T-helper 17 cell (primary cell): ENCODE measurements at regions not wholly inside any gene's neighbourhood (a gene's known extent, or its start where the extent isn't known, plus 50 kb on each side); places are given as distances from the start of the nearest gene placed in this dataset.
"Not testable (repeated sequence)": the region's sequence is repeated elsewhere in the genome, so short reads cannot be mapped to it uniquely, and the experiment has no call there.

Experiments used
- ATAC-seq: fragments of 150-1000 bp; cut with Tn5 transposase; 2 replicates; pipeline ENCODE4 v1.10.0; 2021; ENCODE audit warnings: mild to moderate bottlenecking, moderate library complexity
- DNase-seq, 3 donors: peaks; one replicate each; pipeline versions ENCODE4 v3.0.0 to v3.0.0-alpha.2; 2020 to 2021
- H3K9me3 ChIP-seq: one replicate; pipeline ENCODE4 v1.7.0; 2013; ENCODE audit warnings: low read length, mild to moderate bottlenecking; ENCODE audit not compliant: control insufficient read depth, poor library complexity, severe bottlenecking
- H3K27ac Mint-ChIP-seq: one replicate; pipeline ENCODE4 v1.8.0; 2022; ENCODE audit warnings: mild to moderate bottlenecking, moderate library complexity, mixed read lengths
- H3K27me3 Mint-ChIP-seq: one replicate; pipeline ENCODE4 v1.8.0; 2022; ENCODE audit warnings: mixed read lengths
- H3K36me3 Mint-ChIP-seq: one replicate; pipeline ENCODE4 v1.8.0; 2022; ENCODE audit warnings: low read depth, mixed read lengths
- H3K4me1 Mint-ChIP-seq: one replicate; pipeline ENCODE4 v1.8.0; 2022; ENCODE audit warnings: mild to moderate bottlenecking, mixed read lengths
- H3K4me3 Mint-ChIP-seq: one replicate; pipeline ENCODE4 v1.8.0; 2022; ENCODE audit warnings: mild to moderate bottlenecking, moderate library complexity, mixed read lengths

- not testable (repeated sequence) for H3K9me3 ChIP-seq, H3K4me1 Mint-ChIP-seq, H3K27ac Mint-ChIP-seq, H3K27me3 Mint-ChIP-seq, H3K4me3 Mint-ChIP-seq, DNase-seq, H3K36me3 Mint-ChIP-seq, ATAC-seq
These were observed 59.2 kb upstream of the CCDC180 start for GRCh38 chr9:97248252-97248651.

GRCh38 chr9:97243606-97244005 lies 63.9 kb upstream of the CCDC180 start:
- Mint-ChIP-seq H3K36me3 (no peaks in the 10 kb centered on the region), H3K27ac (no peak overlapping the region), H3K4me3 (no peak overlapping the region), H3K4me1 (peaks cover 24% of the 10 kb centered on the region), H3K27me3 (no peaks in the 10 kb centered on the region)
- ATAC-seq (no peak), DNase-seq (no peak)
- H3K9me3 ChIP-seq: no peaks in the 10 kb centered on the region

GRCh38 chr9:97241430-97241829 lies 66.0 kb upstream of the CCDC180 start:
- H3K36me3 Mint-ChIP-seq, ATAC-seq, H3K4me3 Mint-ChIP-seq, H3K9me3 ChIP-seq, DNase-seq, H3K27me3 Mint-ChIP-seq, H3K27ac Mint-ChIP-seq: not testable (repeated sequence)
- H3K4me1 Mint-ChIP-seq: peaks cover 35% of the 10 kb centered on the region

GRCh38 chr9:97237951-97238889 lies 69.2 kb upstream of the CCDC180 start:
- ATAC-seq: peak; percentile 94
- no peaks in the 10 kb centered on the region for H3K27me3 Mint-ChIP-seq

GRCh38 chr9:97237311-97237786 lies 70.1 kb upstream of the CCDC180 start:
- peak overlapping the region; percentile 96 for H3K4me3 Mint-ChIP-seq
- H3K36me3 Mint-ChIP-seq: no peaks in the 10 kb centered on the region
- H3K4me1 Mint-ChIP-seq: peaks cover 22% of the 10 kb centered on the region
- H3K27ac Mint-ChIP-seq: peak overlapping the region; percentile 94
- H3K27me3 Mint-ChIP-seq: no peaks in the 10 kb centered on the region
- H3K9me3 ChIP-seq: no peaks in the 10 kb centered on the region
- ATAC-seq (no peak), DNase-seq (no peak)

More at GRCh38 chr9:97237951-97238889, 69.2 kb upstream of the CCDC180 start:
- peak; percentile 44 to 61 (median 53) for DNase-seq
- Mint-ChIP-seq H3K27ac (peak overlapping the region; percentile 94), H3K4me1 (peaks cover 27% of the 10 kb centered on the region), H3K4me3 (peak overlapping the region; percentile 96), H3K36me3 (no peaks in the 10 kb centered on the region)
- H3K9me3 ChIP-seq: no peaks in the 10 kb centered on the region

- not testable (repeated sequence) for H3K27me3 Mint-ChIP-seq, ATAC-seq, H3K9me3 ChIP-seq, H3K4me1 Mint-ChIP-seq, DNase-seq, H3K4me3 Mint-ChIP-seq, H3K36me3 Mint-ChIP-seq, H3K27ac Mint-ChIP-seq
These were observed 74.5 kb upstream of the CCDC180 start for GRCh38 chr9:97233009-97233400.

- not testable (repeated sequence) for H3K4me1 Mint-ChIP-seq, DNase-seq, ATAC-seq, H3K36me3 Mint-ChIP-seq, H3K4me3 Mint-ChIP-seq, H3K9me3 ChIP-seq, H3K27me3 Mint-ChIP-seq, H3K27ac Mint-ChIP-seq
These were observed 75.1 kb upstream of the CCDC180 start for GRCh38 chr9:97232060-97233008.

GRCh38 chr9:97222393-97222792 lies 85.1 kb upstream of the CCDC180 start:
- not testable (repeated sequence) for ATAC-seq, H3K9me3 ChIP-seq, H3K4me1 Mint-ChIP-seq, DNase-seq, H3K27ac Mint-ChIP-seq, H3K36me3 Mint-ChIP-seq
- peak overlapping the region; percentile 47 for H3K4me3 Mint-ChIP-seq
- peaks cover 45% of the 10 kb centered on the region for H3K27me3 Mint-ChIP-seq

- Mint-ChIP-seq H3K27me3 (peaks cover 45% of the 10 kb centered on the region), H3K4me3 (peak overlapping the region; percentile 92)
- ATAC-seq (peak; percentile 95), DNase-seq (peak; percentile 21 to 41 (median 26))
- not testable (repeated sequence) for H3K27ac Mint-ChIP-seq, H3K4me1 Mint-ChIP-seq, H3K36me3 Mint-ChIP-seq, H3K9me3 ChIP-seq
These were observed 85.7 kb upstream of the CCDC180 start for GRCh38 chr9:97221478-97222355.

GRCh38 chr9:97220894-97221477 lies 86.5 kb upstream of the CCDC180 start:
- H3K27ac Mint-ChIP-seq: no peak overlapping the region
- DNase-seq: no peak
- peak overlapping the region; percentile 92 for H3K4me3 Mint-ChIP-seq
- peaks cover 5% of the 10 kb centered on the region for H3K4me1 Mint-ChIP-seq
- H3K9me3 ChIP-seq: no peaks in the 10 kb centered on the region
- H3K27me3 Mint-ChIP-seq: peaks cover 45% of the 10 kb centered on the region
- peaks cover 3% of the 10 kb centered on the region for H3K36me3 Mint-ChIP-seq
- ATAC-seq: peak; percentile 39

GRCh38 chr9:97220396-97220795 lies 87.1 kb upstream of the CCDC180 start:
- not testable (repeated sequence) for DNase-seq, H3K27ac Mint-ChIP-seq, H3K4me1 Mint-ChIP-seq, ATAC-seq, H3K9me3 ChIP-seq, H3K36me3 Mint-ChIP-seq
- Mint-ChIP-seq H3K4me3 (peak overlapping the region; percentile 92), H3K27me3 (peaks cover 45% of the 10 kb centered on the region)

- peaks cover 45% of the 10 kb centered on the region for H3K27me3 Mint-ChIP-seq
- not testable (repeated sequence) for ATAC-seq, H3K36me3 Mint-ChIP-seq, DNase-seq, H3K27ac Mint-ChIP-seq, H3K4me3 Mint-ChIP-seq, H3K4me1 Mint-ChIP-seq, H3K9me3 ChIP-seq
These were observed 87.9 kb upstream of the CCDC180 start for GRCh38 chr9:97219443-97220140.
